Spinal cord (tissue), 9 donors: ENCODE measurements at regions not wholly inside any gene's neighbourhood (a gene's known extent, or its start where the extent isn't known, plus 50 kb on each side); places are given as distances from the start of the nearest gene placed in this dataset.
A peak's percentile ranks its signal among the peaks of the same experiment; 100 is the strongest.

ENCODE experiments used
- DNase-seq, 6 donors: peaks; one replicate each; pipeline versions ENCODE4 v3.0.0 to v3.0.0-alpha.2; 2013 to 2015; ENCODE audit warnings: low spot score in 6 of 6, low read depth in 4 of 6
- H3K27ac ChIP-seq: one replicate; pipeline ENCODE4 v1.5.1; 2013; ENCODE audit warnings: low read depth, low read length, control low read depth
- H3K27me3 ChIP-seq: one replicate; pipeline ENCODE4 v1.6.1; 2013; ENCODE audit warnings: low read length; ENCODE audit not compliant: control insufficient read depth, insufficient read depth
- H3K36me3 ChIP-seq: one replicate; pipeline ENCODE4 v1.6.1; 2013; ENCODE audit warnings: low read length; ENCODE audit not compliant: control insufficient read depth, insufficient read depth
- H3K4me1 ChIP-seq: one replicate; pipeline ENCODE4 v1.6.1; 2013; ENCODE audit warnings: low read length; ENCODE audit not compliant: control insufficient read depth, insufficient read depth
- H3K4me3 ChIP-seq: one replicate; pipeline ENCODE4 v1.5.1; 2013; ENCODE audit warnings: low read depth, low read length, control low read depth
- H3K9me3 ChIP-seq: one replicate; pipeline ENCODE4 v1.6.1; 2013; ENCODE audit warnings: low read length; ENCODE audit not compliant: control insufficient read depth, insufficient read depth
- WGBS: methylation state at CpG from one replicate; pipeline ENCODE4 v1.1.5; 2013; ENCODE audit warnings: missing lambda C conversion rate; ENCODE audit not compliant: insufficient coverage; 5-methylcytosine and 5-hydroxymethylcytosine counted together
- donor health status: healthy.

- no peak for DNase-seq
- Histone ChIP-seq H3K27me3 (no peaks in the 10 kb centered on the region), H3K9me3 (no peaks in the 10 kb centered on the region), H3K4me1 (no peaks in the 10 kb centered on the region), H3K4me3 (no peak overlapping the region), H3K27ac (no peak overlapping the region), H3K36me3 (no peaks in the 10 kb centered on the region)
- WGBS: 96% methylated on average over 4 of the region's 7 CpGs
Observed at GRCh38 chr4:163273922-163274321, 58.5 kb downstream of the NPY1R start.

GRCh38 chr4:163273203-163273602 is 59.2 kb downstream of the NPY1R start:
- H3K4me3 ChIP-seq: no peak overlapping the region
- DNase-seq: no peak
- WGBS: no CpG with 5 or more reads among the region's 1 CpG

GRCh38 chr4:163271555-163272127 is 60.8 kb downstream of the NPY1R start:
- no peaks in the 10 kb centered on the region for H3K36me3 ChIP-seq
- no CpG with 5 or more reads among the region's 2 CpGs for WGBS
- H3K4me1 ChIP-seq: no peaks in the 10 kb centered on the region
- H3K9me3 ChIP-seq: no peaks in the 10 kb centered on the region
- DNase-seq: no peak
- H3K27ac ChIP-seq: no peak overlapping the region
- no peak overlapping the region for H3K4me3 ChIP-seq
- no peaks in the 10 kb centered on the region for H3K27me3 ChIP-seq

More at GRCh38 chr4:163273203-163273602, 59.2 kb downstream of the NPY1R start:
- Histone ChIP-seq H3K9me3 (no peaks in the 10 kb centered on the region), H3K36me3 (no peaks in the 10 kb centered on the region), H3K4me1 (no peaks in the 10 kb centered on the region), H3K27ac (no peak overlapping the region), H3K27me3 (no peaks in the 10 kb centered on the region)

GRCh38 chr4:163269869-163270268 is 62.5 kb downstream of the NPY1R start:
- Histone ChIP-seq H3K4me3 (no peak overlapping the region), H3K27me3 (no peaks in the 10 kb centered on the region), H3K4me1 (no peaks in the 10 kb centered on the region), H3K9me3 (no peaks in the 10 kb centered on the region), H3K27ac (no peak overlapping the region), H3K36me3 (no peaks in the 10 kb centered on the region)
- peak in 1 of 6 donors; percentile 12 for DNase-seq
- 80% methylated on average over 4 of the region's 5 CpGs for WGBS

GRCh38 chr4:163269166-163269565 is 63.2 kb downstream of the NPY1R start:
- Histone ChIP-seq H3K27me3 (no peaks in the 10 kb centered on the region), H3K4me3 (no peak overlapping the region), H3K36me3 (no peaks in the 10 kb centered on the region), H3K9me3 (no peaks in the 10 kb centered on the region), H3K27ac (no peak overlapping the region), H3K4me1 (no peaks in the 10 kb centered on the region)
- WGBS: no CpG with 5 or more reads among the region's 2 CpGs
- peak in 2 of 6 donors; percentile 16 to 26 for DNase-seq

- H3K27me3 ChIP-seq: no peaks in the 10 kb centered on the region
- no peaks in the 10 kb centered on the region for H3K36me3 ChIP-seq
- no peak for DNase-seq
- no peak overlapping the region for H3K27ac ChIP-seq
- no CpG with 5 or more reads among the region's 2 CpGs for WGBS
- no peaks in the 10 kb centered on the region for H3K4me1 ChIP-seq
- no peaks in the 10 kb centered on the region for H3K9me3 ChIP-seq
- H3K4me3 ChIP-seq: no peak overlapping the region
Observed at GRCh38 chr4:163264934-163265333, 67.5 kb downstream of the NPY1R start.

- no peaks in the 10 kb centered on the region for H3K9me3 ChIP-seq
- no CpG with 5 or more reads among the region's 1 CpG for WGBS
- no peaks in the 10 kb centered on the region for H3K27me3 ChIP-seq
- H3K4me1 ChIP-seq: no peaks in the 10 kb centered on the region
- H3K36me3 ChIP-seq: no peaks in the 10 kb centered on the region
- DNase-seq: peak in 5 of 6 donors; percentile 6 to 81 (median 31)
- H3K27ac ChIP-seq: no peak overlapping the region
- H3K4me3 ChIP-seq: no peak overlapping the region
Observed at GRCh38 chr4:163263606-163264005, 68.8 kb downstream of the NPY1R start.

GRCh38 chr4:163256680-163257343 is 75.6 kb downstream of the NPY1R start:
- WGBS: 100% methylated on average over 2 of the region's 3 CpGs

GRCh38 chr4:163251204-163251603 is 81.2 kb downstream of the NPY1R start:
- H3K4me1 ChIP-seq: no peaks in the 10 kb centered on the region
- WGBS: 100% methylated on average over 1 of the region's 2 CpGs

More at GRCh38 chr4:163256680-163257343, 75.6 kb downstream of the NPY1R start:
- Histone ChIP-seq H3K9me3 (no peaks in the 10 kb centered on the region), H3K4me3 (no peak overlapping the region), H3K4me1 (no peaks in the 10 kb centered on the region), H3K36me3 (no peaks in the 10 kb centered on the region), H3K27me3 (no peaks in the 10 kb centered on the region), H3K27ac (no peak overlapping the region)
- DNase-seq: peak in 1 of 6 donors; percentile 18

GRCh38 chr4:163249042-163249441 is 82.4 kb upstream of the NAF1 start:
- Histone ChIP-seq H3K4me1 (no peaks in the 10 kb centered on the region), H3K27ac (no peak overlapping the region), H3K27me3 (no peaks in the 10 kb centered on the region), H3K36me3 (no peaks in the 10 kb centered on the region), H3K9me3 (no peaks in the 10 kb centered on the region), H3K4me3 (no peak overlapping the region)
- WGBS: 93% methylated on average over 2 of the region's 2 CpGs
- DNase-seq: no peak

More at GRCh38 chr4:163251204-163251603, 81.2 kb downstream of the NPY1R start:
- Histone ChIP-seq H3K27me3 (no peaks in the 10 kb centered on the region), H3K4me3 (no peak overlapping the region), H3K27ac (no peak overlapping the region), H3K9me3 (no peaks in the 10 kb centered on the region), H3K36me3 (no peaks in the 10 kb centered on the region)
- DNase-seq: no peak
